GM12878 (cell line): ENCODE measurements at regions not wholly inside any gene's neighbourhood (a gene's known extent, or its start where the extent isn't known, plus 50 kb on each side); places are given as distances from the start of the nearest gene placed in this dataset.

Experiments
- BMI1 ChIP-seq: fragments of 450-650 bp; IDR thresholded peaks from 2 replicates; pipeline ENCODE4 v1.6.1; 2016; ENCODE audit warnings: mild to moderate bottlenecking, moderate library complexity, borderline replicate concordance
- CBX5 ChIP-seq: sonication (generic); IDR thresholded peaks from 2 replicates; pipeline ENCODE4 v1.6.1; 2016; ENCODE audit warnings: low read depth, moderate library complexity, mild to moderate bottlenecking, inconsistent platforms
- CUX1 ChIP-seq: IDR thresholded peaks from 2 replicates; pipeline ENCODE4 v1.6.1; 2012; ENCODE audit warnings: improper control_type of control experiment, low read depth, low read length; ENCODE audit not compliant: insufficient replicate concordance
- EGR1 ChIP-seq, 2 experiments: IDR thresholded peaks; 1 replicate in 1 of 2; 2 replicates in 1 of 2; pipeline ENCODE4 v1.6.1; 2011 to 2012; ENCODE audit warnings: low read depth in 2 of 2, low read length in 2 of 2, borderline replicate concordance in 1 of 2, mild to moderate bottlenecking in 1 of 2, moderate library complexity in 1 of 2
- NFIC ChIP-seq: IDR thresholded peaks from 2 replicates; pipeline ENCODE4 v1.6.1; 2012; ENCODE audit warnings: low read depth, mild to moderate bottlenecking, inconsistent platforms, low read length, moderate library complexity
- USF1 ChIP-seq: IDR thresholded peaks from 2 replicates; pipeline ENCODE4 v1.6.1; 2011; ENCODE audit warnings: borderline replicate concordance, low read depth, mild to moderate bottlenecking, moderate library complexity, mixed read lengths, low read length; ENCODE audit not compliant: insufficient read depth; ENCODE audit errors: extremely low read length
- TF ChIP-seq, protein P1 (sequence below): fragments of 450-650 bp; conservative IDR thresholded peaks from 2 replicates; pipeline ENCODE4 v1.6.1; 2017; ENCODE audit warnings: mild to moderate bottlenecking, moderate library complexity

GRCh38 chr13:111508902-111509509, 188.6 kb downstream of the TEX29 start (continued):
- TF ChIP-seq USF1: no peak
- no peak for TF ChIP-seq NFIC
- no peak for TF ChIP-seq CBX5
- TF ChIP-seq EGR1 (IDR thresholded peaks at IDR 0.05; ENCODE audit: borderline replicate concordance in 1 of 2, low read depth in 2 of 2, low read length in 2 of 2): no peak
- TF ChIP-seq, protein P1, sequence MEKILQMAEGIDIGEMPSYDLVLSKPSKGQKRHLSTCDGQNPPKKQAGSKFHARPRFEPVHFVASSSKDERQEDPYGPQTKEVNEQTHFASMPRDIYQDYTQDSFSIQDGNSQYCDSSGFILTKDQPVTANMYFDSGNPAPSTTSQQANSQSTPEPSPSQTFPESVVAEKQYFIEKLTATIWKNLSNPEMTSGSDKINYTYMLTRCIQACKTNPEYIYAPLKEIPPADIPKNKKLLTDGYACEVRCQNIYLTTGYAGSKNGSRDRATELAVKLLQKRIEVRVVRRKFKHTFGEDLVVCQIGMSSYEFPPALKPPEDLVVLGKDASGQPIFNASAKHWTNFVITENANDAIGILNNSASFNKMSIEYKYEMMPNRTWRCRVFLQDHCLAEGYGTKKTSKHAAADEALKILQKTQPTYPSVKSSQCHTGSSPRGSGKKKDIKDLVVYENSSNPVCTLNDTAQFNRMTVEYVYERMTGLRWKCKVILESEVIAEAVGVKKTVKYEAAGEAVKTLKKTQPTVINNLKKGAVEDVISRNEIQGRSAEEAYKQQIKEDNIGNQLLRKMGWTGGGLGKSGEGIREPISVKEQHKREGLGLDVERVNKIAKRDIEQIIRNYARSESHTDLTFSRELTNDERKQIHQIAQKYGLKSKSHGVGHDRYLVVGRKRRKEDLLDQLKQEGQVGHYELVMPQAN: no peak
- no peak for TF ChIP-seq BMI1
- no peak for TF ChIP-seq CUX1
